ENCODE measurements at regions not wholly inside any gene's neighbourhood (a gene's known extent, or its start where the extent isn't known, plus 50 kb on each side); places are given as distances from the start of the nearest gene placed in this dataset.

GRCh38 chr15:47622055-47622454 is 95.2 kb upstream of the SEMA6D start:
- Histone ChIP-seq H3K4me3 (ENCODE audit: low read depth in 1 of 2, low read length in 1 of 2) (no peak overlapping the region), H3K36me3 (no peaks in the 10 kb centered on the region), H3K27me3 (no peaks in the 10 kb centered on the region), H3K4me1 (ENCODE audit: control insufficient read depth in 1 of 2, insufficient read depth in 1 of 2, low read depth in 1 of 2, low read length in 1 of 2) (no peaks in the 10 kb centered on the region), H3K9me3 (no peaks in the 10 kb centered on the region), H3K27ac (no peak overlapping the region)
- TF ChIP-seq CTCF (IDR thresholded peaks at IDR 0.05), result no peak

GRCh38 chr15:47624503-47624902 is 92.8 kb upstream of the SEMA6D start:
- no peak overlapping the region for H3K27ac ChIP-seq
- no peak overlapping the region for H3K4me3 ChIP-seq (ENCODE audit: low read depth in 1 of 2, low read length in 1 of 2)
- no peak for TF ChIP-seq CTCF (IDR thresholded peaks at IDR 0.05)
- H3K27me3 ChIP-seq, result no peaks in the 10 kb centered on the region
- no peaks in the 10 kb centered on the region for H3K4me1 ChIP-seq (ENCODE audit: control insufficient read depth in 1 of 2, insufficient read depth in 1 of 2, low read depth in 1 of 2, low read length in 1 of 2)
- no peaks in the 10 kb centered on the region for H3K9me3 ChIP-seq
- H3K36me3 ChIP-seq, result no peaks in the 10 kb centered on the region

- H3K36me3 ChIP-seq, result no peaks in the 10 kb centered on the region
- no peaks in the 10 kb centered on the region for H3K27me3 ChIP-seq
- no peak overlapping the region for H3K4me3 ChIP-seq (ENCODE audit: low read depth in 1 of 2, low read length in 1 of 2)
- H3K4me1 ChIP-seq (ENCODE audit: control insufficient read depth in 1 of 2, insufficient read depth in 1 of 2, low read depth in 1 of 2, low read length in 1 of 2), result no peaks in the 10 kb centered on the region
- peaks cover 6% of the 10 kb centered on the region for H3K9me3 ChIP-seq
- no peak overlapping the region for H3K27ac ChIP-seq
- TF ChIP-seq CTCF (IDR thresholded peaks at IDR 0.05), result no peak
Observed at GRCh38 chr15:47639042-47639441, 78.3 kb upstream of the SEMA6D start.

- Histone ChIP-seq H3K36me3 (no peaks in the 10 kb centered on the region), H3K4me1 (ENCODE audit: control insufficient read depth in 1 of 2, insufficient read depth in 1 of 2, low read depth in 1 of 2, low read length in 1 of 2) (no peaks in the 10 kb centered on the region), H3K4me3 (ENCODE audit: low read depth in 1 of 2, low read length in 1 of 2) (no peak overlapping the region), H3K27me3 (no peaks in the 10 kb centered on the region), H3K27ac (no peak overlapping the region), H3K9me3 (peaks cover 3% of the 10 kb centered on the region)
- no peak for TF ChIP-seq CTCF (IDR thresholded peaks at IDR 0.05)
Observed at GRCh38 chr15:47640079-47640478, 77.2 kb upstream of the SEMA6D start.

- H3K36me3 ChIP-seq, result no peaks in the 10 kb centered on the region
- H3K4me3 ChIP-seq (ENCODE audit: low read depth in 1 of 2, low read length in 1 of 2), result no peak overlapping the region
- no peak for TF ChIP-seq CTCF (IDR thresholded peaks at IDR 0.05)
- no peak overlapping the region for H3K27ac ChIP-seq
- H3K9me3 ChIP-seq, result no peaks in the 10 kb centered on the region
- no peaks in the 10 kb centered on the region for H3K4me1 ChIP-seq (ENCODE audit: control insufficient read depth in 1 of 2, insufficient read depth in 1 of 2, low read depth in 1 of 2, low read length in 1 of 2)
- no peaks in the 10 kb centered on the region for H3K27me3 ChIP-seq
Observed at GRCh38 chr15:47640901-47641300, 76.4 kb upstream of the SEMA6D start.

GRCh38 chr15:47644722-47645121 is 72.6 kb upstream of the SEMA6D start:
- Histone ChIP-seq H3K27me3 (no peaks in the 10 kb centered on the region), H3K4me3 (ENCODE audit: low read depth in 1 of 2, low read length in 1 of 2) (no peak overlapping the region), H3K27ac (no peak overlapping the region), H3K9me3 (no peaks in the 10 kb centered on the region), H3K36me3 (no peaks in the 10 kb centered on the region), H3K4me1 (ENCODE audit: control insufficient read depth in 1 of 2, insufficient read depth in 1 of 2, low read depth in 1 of 2, low read length in 1 of 2) (no peaks in the 10 kb centered on the region)
- no peak for TF ChIP-seq CTCF (IDR thresholded peaks at IDR 0.05)

All from neutrophil (primary cell).